ENCODE measurements at regions not wholly inside any gene's neighbourhood (a gene's known extent, or its start where the extent isn't known, plus 50 kb on each side); places are given as distances from the start of the nearest gene placed in this dataset.

DNA sequence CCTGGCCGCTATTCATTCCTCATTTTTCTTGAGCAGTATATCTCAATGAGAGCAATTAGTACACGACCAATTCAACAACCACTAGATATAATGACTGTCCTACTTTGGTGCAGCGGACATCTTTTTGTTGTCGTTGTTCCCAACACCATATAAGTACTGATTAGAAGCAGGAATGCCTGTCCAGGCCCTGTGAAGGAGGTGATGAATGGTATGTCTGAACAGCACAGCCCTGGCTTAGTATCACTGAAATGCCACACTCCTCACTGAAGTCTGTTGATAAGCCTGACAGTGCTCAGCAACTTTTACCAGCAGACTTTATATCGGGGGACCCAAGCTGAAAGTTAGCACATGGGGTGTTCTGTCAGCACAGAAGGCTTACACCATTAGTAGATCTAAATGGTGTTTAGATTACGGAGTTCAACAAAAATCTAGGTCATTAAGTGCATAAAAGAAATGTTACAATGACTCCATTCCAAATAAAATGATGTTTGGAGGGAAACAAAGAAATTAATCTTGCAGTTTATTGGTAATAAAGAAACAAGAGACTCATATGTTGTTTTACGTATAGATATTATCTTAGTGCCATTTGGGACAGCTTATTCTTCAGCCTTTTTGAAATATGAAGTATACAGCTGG, 228.3 kb upstream of the TTC29 start:
- H3K4me3 ChIP-seq (ENCODE audit: low read depth, low read length), result no peak overlapping the region
- TF ChIP-seq, protein P1, sequence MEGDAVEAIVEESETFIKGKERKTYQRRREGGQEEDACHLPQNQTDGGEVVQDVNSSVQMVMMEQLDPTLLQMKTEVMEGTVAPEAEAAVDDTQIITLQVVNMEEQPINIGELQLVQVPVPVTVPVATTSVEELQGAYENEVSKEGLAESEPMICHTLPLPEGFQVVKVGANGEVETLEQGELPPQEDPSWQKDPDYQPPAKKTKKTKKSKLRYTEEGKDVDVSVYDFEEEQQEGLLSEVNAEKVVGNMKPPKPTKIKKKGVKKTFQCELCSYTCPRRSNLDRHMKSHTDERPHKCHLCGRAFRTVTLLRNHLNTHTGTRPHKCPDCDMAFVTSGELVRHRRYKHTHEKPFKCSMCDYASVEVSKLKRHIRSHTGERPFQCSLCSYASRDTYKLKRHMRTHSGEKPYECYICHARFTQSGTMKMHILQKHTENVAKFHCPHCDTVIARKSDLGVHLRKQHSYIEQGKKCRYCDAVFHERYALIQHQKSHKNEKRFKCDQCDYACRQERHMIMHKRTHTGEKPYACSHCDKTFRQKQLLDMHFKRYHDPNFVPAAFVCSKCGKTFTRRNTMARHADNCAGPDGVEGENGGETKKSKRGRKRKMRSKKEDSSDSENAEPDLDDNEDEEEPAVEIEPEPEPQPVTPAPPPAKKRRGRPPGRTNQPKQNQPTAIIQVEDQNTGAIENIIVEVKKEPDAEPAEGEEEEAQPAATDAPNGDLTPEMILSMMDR (IDR thresholded peaks at IDR 0.05; ENCODE audit: borderline replicate concordance, insufficient read depth, low read depth, low read length), result no peak

DNA sequence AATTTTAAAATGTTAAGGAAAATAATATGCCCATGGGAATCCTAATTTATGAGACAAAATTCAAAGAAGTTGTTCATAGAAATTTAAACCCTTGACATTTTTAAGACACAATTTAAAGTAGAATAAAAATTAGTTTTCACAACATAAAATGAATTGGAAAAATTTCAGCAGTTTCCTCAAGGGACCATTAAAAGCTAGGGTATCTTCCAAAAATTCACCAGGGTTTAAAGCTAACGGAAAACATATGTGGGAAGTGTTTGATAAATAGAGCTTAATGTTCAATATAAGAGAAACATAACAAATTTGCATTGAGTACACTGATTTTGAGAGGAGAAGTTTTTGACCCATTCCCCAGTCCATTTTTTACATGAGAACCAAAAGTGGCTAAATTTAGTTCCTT, 228.9 kb upstream of the TTC29 start:
- TF ChIP-seq, protein P1 (IDR thresholded peaks at IDR 0.05; ENCODE audit: borderline replicate concordance, insufficient read depth, low read depth, low read length), result no peak

DNA sequence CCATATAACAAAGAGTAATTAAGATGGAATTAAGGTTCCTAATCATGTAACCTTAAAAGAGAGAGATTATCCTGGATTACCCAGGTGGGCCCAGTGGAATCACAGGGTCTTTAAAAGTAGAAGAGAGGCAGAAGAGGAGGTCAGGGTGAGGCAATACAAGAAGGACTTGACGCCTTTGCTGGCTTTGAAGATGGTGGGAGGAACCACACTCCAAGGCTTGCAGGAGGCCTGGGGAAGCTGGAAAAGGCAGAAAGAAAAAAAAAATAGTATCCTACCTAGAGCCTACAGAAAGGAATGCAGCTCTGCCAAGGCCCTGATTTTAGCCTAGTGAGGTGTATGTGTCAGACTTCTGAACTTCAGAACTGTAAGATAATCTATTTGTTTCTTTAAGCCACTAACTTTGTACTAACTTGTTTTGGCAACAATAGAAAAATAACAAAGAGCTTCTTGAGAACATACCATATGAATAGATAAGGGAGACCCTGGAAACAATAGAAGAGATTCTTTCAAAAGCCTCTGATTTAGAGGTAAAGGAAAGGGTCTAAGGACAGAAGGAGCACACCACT, 229.9 kb upstream of the TTC29 start:
- TF ChIP-seq, protein P1 (IDR thresholded peaks at IDR 0.05; ENCODE audit: borderline replicate concordance, insufficient read depth, low read depth, low read length), result no peak

More for the DNA sequence above, 228.9 kb upstream of the TTC29 start:
- H3K4me3 ChIP-seq (ENCODE audit: low read depth, low read length), result no peak overlapping the region

DNA sequence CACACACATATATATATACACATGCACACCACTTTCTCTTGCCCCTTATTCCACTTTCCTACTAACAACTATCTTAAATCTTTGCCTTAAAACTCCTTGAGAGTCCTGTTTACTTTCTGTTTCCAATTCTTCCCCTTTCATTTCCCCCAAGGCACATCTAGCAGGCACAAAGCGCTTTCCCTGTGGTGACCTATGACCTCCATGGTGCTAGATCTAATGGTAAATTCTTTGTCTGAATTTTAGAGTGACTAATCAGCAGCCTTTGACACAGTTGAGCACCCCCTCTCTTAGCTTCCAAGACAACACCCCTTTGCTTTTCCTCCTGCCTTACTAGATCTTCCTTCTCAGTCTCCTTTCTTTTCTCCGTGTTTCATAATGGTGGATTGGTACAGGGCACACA, 236.4 kb upstream of the TTC29 start:
- H3K4me3 ChIP-seq (ENCODE audit: low read depth, low read length), result no peak overlapping the region
- TF ChIP-seq, protein P1 (IDR thresholded peaks at IDR 0.05; ENCODE audit: borderline replicate concordance, insufficient read depth, low read depth, low read length), result no peak

More for the DNA sequence above, 229.9 kb upstream of the TTC29 start:
- H3K4me3 ChIP-seq (ENCODE audit: low read depth, low read length), result no peak overlapping the region

DNA sequence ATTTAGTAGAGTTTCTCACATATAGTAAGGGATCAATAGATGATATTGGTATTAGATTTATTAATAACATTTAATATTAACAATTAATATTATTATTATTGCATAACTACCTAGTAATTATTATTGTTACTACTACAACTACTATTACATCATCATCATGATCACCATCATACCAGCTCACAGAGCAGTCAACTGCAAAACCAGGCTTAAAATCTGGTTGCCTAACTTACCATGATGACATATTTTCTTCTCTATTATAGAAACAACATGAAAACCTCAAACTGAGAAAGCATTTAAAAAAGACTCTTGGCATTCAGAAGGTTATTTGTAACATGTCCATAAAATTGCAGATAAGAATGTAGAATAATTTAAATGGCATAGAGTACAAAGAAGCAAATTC, 247.0 kb upstream of the TTC29 start:
- TF ChIP-seq, protein P1 (IDR thresholded peaks at IDR 0.05; ENCODE audit: borderline replicate concordance, insufficient read depth, low read depth, low read length), result no peak

DNA sequence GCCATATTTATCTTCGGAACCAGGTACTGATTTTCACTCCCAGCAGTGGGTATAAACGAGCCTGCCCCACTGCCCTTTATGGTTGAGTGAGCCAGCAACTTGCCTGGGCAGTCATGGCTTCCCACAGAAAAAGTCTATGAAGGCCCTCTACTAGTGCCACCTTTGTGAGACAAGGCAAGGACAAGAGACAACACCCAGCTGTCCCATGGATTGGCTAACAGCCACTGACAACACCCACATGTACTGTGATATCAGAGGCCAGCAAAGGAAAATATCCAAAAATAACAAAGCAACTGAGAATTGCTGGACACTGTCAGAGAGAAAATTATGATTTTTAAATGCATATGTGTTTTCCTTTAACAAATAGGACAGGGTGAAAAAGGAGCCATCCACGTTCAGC, 248.4 kb upstream of the TTC29 start:
- TF ChIP-seq, protein P1 (IDR thresholded peaks at IDR 0.05; ENCODE audit: borderline replicate concordance, insufficient read depth, low read depth, low read length), result no peak
- no peak overlapping the region for H3K4me3 ChIP-seq (ENCODE audit: low read depth, low read length)

More for the DNA sequence above, 247.0 kb upstream of the TTC29 start:
- no peak overlapping the region for H3K4me3 ChIP-seq (ENCODE audit: low read depth, low read length)

DNA sequence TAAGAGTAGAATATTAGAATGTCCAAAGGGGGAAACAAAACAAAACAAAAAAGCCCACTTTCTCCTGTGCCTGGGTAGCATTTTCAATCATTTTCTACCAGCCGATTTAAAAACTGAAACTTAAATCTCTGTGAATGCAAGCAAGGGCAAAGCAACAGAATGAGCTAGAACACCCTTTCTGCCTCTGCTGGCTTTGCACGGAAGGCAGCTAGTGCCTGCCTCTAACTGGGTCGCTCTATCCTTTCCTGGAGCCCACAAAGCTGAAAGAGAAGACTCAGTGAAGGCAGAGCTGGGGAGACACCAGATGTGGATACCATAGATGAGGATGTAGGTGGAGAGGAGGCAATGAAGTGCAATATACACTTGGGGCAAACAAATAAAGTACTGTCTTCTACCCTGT, 248.9 kb upstream of the TTC29 start:
- TF ChIP-seq, protein P1 (IDR thresholded peaks at IDR 0.05; ENCODE audit: borderline replicate concordance, insufficient read depth, low read depth, low read length), result no peak
- H3K4me3 ChIP-seq (ENCODE audit: low read depth, low read length), result no peak overlapping the region

All from GM12875 (cell line).